Epithelial cell of esophagus (primary cell): ENCODE measurements at regions not wholly inside any gene's neighbourhood (a gene's known extent, or its start where the extent isn't known, plus 50 kb on each side); places are given as distances from the start of the nearest gene placed in this dataset.

Source experiments
- DNase-seq: peaks from one replicate; pipeline ENCODE4 v3.0.0; 2010; ENCODE audit warnings: low read depth
- H3K4me3 ChIP-seq: 2 replicates; pipeline ENCODE4 v1.5.1; 2011; ENCODE audit warnings: mild to moderate bottlenecking, low read length, control low read depth
- TF ChIP-seq, protein P1 (sequence below): IDR thresholded peaks from 2 replicates; pipeline ENCODE4 v1.5.1; 2011; ENCODE audit warnings: low read depth, mild to moderate bottlenecking, low read length, control low read depth, inconsistent platforms; ENCODE audit not compliant: insufficient read depth; ENCODE audit errors: missing control alignments

DNA sequence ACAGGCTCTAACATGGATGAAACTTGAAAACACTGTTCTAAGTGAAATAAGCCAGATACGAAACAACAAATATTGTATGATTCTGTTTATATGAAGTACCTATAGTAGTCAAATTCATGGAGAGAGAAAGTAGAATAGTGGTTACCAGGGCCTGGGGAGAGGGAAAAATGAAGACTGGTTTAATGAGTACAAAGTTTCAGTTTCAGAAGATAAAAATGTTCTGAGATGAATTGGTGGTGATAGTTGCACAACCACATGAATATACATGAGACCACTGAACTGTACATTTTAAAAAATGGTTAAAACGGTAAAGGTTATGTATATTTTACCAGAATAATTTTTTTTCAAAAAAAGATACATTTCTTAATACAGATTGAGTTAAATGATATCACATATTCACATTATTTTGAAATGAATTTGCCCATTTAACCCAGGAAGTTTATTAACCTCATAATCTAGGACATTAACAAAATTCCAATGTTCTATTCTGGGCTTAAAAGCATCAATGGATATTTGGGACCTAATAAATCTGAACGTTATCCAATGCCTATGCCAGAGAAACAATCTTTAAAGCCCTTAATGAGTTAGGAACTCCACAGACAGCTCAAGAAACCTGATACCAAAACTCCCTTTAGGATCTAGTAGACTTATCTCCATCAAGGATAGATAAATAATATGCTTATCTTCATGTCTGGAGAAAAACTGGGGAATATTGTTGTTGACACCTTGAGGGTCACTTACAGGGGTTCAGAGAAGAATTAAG lies 521.3 kb downstream of the EFNA5 start:
- no peak for DNase-seq
- no peak overlapping the region for H3K4me3 ChIP-seq
- TF ChIP-seq, protein P1, sequence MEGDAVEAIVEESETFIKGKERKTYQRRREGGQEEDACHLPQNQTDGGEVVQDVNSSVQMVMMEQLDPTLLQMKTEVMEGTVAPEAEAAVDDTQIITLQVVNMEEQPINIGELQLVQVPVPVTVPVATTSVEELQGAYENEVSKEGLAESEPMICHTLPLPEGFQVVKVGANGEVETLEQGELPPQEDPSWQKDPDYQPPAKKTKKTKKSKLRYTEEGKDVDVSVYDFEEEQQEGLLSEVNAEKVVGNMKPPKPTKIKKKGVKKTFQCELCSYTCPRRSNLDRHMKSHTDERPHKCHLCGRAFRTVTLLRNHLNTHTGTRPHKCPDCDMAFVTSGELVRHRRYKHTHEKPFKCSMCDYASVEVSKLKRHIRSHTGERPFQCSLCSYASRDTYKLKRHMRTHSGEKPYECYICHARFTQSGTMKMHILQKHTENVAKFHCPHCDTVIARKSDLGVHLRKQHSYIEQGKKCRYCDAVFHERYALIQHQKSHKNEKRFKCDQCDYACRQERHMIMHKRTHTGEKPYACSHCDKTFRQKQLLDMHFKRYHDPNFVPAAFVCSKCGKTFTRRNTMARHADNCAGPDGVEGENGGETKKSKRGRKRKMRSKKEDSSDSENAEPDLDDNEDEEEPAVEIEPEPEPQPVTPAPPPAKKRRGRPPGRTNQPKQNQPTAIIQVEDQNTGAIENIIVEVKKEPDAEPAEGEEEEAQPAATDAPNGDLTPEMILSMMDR, result no peak

DNA sequence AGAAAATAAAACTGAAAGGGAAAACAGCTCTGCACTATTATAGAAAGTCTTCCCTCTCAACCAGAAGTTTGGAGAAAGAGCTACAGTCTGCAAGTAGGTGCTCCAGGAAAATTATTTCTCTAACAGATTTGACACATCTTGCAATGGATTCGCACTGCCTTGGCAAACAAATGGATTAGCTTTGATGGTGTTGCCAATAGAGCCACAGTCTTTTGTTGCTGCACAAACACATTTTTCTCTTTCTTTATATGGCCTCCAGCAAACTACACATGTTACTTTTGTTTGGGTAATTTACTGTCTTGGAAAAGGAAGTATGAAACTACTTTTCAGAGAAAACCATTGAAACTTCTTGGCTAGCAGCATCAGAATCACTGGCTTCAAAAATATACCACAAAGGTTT lies 523.1 kb downstream of the EFNA5 start:
- TF ChIP-seq, protein P1, result no peak
- no peak for DNase-seq
- H3K4me3 ChIP-seq, result no peak overlapping the region

DNA sequence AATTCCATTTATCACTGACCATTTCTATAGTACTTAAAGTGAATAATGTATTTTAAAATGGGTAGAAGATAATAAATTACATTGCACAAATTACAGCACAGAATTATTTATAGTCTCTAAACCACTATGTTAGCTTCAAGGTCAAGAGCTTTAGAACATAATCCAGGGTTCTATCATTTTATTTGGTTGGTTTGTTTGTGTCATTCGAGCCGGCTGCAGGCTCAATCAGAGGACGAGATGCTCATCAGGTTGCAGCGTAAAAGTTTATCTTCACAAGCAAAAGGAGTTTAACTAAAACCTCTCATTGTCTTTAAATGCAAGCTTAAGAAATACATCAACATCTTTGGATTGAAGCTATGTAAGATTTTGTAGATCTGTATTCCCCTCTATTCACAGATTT lies 523.8 kb downstream of the EFNA5 start:
- H3K4me3 ChIP-seq, result no peak overlapping the region
- TF ChIP-seq, protein P1, result no peak
- no peak for DNase-seq

DNA sequence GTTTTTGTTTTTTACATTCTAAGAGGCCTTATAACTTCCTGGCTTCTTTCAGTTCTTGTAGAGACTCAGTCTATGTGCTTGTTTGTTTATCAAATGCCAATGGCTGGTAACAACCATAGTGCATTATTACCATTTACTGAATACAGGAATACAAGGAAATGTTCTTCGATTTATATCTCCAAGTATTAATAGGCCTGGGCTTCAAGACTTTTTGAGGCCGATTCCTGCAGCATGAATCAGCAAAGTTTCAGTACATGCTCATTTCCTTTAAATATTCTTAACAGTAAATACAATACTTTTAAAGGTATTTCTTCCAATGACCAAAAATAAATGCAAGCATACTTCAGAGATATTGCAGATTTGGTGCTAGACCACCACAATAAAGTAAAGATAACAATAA lies 535.3 kb downstream of the EFNA5 start:
- TF ChIP-seq, protein P1, result no peak
- DNase-seq, result peak; percentile 46
- H3K4me3 ChIP-seq, result no peak overlapping the region

DNA sequence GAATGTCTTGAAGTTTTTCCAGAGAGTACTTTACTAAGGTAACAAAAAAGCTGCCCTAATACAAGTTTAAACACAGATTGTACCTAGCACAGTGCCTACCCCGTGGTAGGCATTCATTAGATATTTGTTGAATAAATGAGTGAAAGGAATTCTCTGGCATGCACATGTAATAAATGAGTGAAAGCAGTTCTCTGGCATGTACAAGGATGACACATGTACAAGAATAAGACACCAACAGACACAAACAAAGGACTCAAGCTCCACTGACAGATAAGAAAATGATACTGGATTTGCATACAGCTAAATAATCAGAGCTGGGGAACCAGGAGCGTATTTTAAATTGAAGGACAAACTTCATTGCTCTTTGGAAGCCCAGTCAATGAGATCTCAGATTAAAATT lies 535.8 kb downstream of the EFNA5 start:
- TF ChIP-seq, protein P1, result no peak
- no peak overlapping the region for H3K4me3 ChIP-seq
- DNase-seq, result peak; percentile 24

DNA sequence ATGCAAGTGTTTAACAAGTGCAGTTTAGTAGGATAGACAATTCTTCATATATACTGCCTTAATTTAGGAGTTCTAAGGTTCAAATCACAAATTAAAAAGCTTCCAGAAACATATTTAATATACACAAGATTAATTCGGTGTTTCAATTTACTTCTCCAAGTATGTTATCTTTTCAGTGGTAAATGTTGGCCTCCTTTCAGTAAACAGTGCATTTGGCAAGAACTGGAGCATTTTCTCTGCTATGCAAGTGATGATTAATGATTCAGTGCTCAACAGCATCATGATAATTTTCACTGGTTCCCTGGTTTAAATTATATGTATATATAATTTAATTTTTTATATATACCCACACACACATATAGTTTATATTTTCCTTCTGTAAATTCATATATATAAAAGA lies 541.7 kb downstream of the EFNA5 start:
- H3K4me3 ChIP-seq, result no peak overlapping the region
- no peak for DNase-seq
- TF ChIP-seq, protein P1, result no peak

DNA sequence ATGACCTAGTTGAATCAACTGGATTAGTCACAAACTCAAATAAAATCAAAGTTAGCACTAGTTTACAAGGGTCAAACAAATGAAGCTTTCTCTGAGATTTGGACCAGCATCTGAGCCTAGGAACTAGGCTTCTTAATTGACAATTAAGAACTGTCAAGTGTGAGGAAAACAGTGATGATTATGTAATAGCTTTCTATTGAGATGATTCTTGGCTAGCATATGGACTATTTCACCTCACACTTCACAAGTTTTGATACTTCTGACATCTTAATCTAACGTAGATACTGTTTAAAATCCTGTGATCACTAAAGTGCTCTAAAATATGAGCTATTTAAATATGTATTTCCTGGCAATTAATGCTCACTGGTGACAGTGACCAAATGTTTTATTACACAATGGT lies 542.9 kb downstream of the EFNA5 start:
- TF ChIP-seq, protein P1, result no peak
- DNase-seq, result no peak
- H3K4me3 ChIP-seq, result no peak overlapping the region
